ENCODE measurements at regions not wholly inside any gene's neighbourhood (a gene's known extent, or its start where the extent isn't known, plus 50 kb on each side); places are given as distances from the start of the nearest gene placed in this dataset.

DNA sequence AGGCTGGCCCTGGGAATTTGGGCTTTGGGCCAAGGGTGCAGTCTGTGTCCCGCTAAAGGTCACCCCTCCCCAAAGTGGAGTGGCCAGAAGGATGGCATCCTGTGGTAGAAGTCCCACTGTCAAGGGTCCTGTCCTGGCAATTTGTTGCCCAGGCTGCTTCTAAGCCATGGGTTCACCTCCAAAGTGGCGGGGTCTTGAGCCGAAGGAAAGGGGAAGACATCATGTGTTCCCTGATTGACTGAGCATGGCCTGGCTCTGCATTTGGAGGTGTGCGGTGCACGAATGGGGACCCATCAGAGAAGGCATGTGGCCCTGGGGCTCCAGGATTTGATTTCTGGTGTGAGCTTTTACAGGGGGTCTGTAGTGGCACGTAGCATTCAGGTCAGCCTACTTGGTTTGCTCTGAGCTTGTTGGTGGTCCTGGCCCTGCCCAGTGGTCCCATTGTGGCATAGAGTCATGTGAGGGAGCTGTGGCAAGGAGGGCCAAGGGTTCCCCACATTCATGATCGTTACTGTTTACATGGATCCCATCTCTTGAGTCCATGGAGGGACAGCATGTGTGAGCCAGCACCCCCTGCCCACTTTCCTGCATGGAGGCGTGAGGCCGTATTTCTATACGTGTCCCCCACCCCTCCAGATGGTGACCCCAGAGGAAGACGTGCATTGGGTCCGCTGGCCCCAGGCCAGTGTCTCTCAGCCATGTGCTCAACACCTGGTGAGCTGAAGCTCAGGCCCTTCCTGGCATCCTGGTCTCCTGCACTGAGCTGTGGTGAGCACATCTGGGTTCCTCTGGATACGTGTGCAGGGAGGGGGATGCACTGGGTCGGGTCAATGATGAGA lies 225.1 kb downstream of the SNRPN start:
- no peak for DNase-seq (ENCODE audit: low read depth)
- TF ChIP-seq CTCF (conservative IDR thresholded peaks at IDR 0.05; ENCODE audit: low read length), result no peak
- no peak overlapping the region for H3K4me3 ChIP-seq (ENCODE audit: low read length)

- no peak for DNase-seq (ENCODE audit: low read depth)
Measured at GRCh38 chr15:25180606-25181292, 226.0 kb downstream of the SNRPN start.

DNA sequence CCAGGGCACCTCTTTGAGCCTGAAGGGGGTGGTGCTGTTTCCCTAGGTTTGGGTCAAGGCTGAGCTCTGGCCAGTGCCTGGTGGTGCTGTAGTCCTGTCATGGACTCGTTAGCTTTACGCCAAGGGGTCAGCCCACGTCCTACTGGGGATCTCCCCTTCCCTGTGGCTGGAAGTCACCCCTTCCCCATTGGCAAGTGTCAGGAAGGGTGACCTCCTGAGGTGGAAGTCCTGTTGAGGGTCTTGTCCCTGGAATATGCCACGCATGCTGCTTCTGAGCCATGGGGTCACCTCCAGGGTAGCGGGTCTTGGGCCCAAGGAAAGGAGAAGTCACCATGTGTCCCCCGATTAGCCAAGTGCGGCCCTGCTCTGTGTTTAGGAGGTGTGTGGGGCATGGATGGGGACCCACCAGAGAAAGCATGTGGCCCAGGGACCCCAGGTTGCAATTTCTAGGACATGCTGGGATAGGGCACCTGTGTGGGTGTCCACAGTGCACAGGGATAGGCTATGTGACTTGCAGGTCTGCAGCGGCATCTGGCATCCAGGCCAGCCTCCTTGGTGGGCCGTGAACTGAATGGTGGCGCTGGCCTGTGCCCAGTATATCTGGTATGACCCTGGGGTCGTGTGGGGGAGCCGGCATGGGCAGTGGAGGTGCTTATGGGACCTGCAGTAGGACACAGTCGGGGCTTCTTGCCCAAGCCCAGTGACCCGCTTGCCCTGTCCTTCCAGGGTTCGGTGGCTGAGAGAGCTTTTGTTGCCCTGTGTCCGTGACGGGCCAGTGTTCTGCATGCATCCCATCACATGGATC lies 226.7 kb downstream of the SNRPN start:
- no peak overlapping the region for H3K4me3 ChIP-seq (ENCODE audit: low read length)
- no peak for DNase-seq (ENCODE audit: low read depth)
- TF ChIP-seq CTCF (conservative IDR thresholded peaks at IDR 0.05; ENCODE audit: low read length), result no peak

More at GRCh38 chr15:25180606-25181292, 226.0 kb downstream of the SNRPN start:
- no peak overlapping the region for H3K4me3 ChIP-seq (ENCODE audit: low read length)
- no peak for TF ChIP-seq CTCF (conservative IDR thresholded peaks at IDR 0.05; ENCODE audit: low read length)

GRCh38 chr15:25182098-25182478 lies 227.3 kb downstream of the SNRPN start:
- no peak for DNase-seq (ENCODE audit: low read depth)
- TF ChIP-seq CTCF (conservative IDR thresholded peaks at IDR 0.05; ENCODE audit: low read length), result no peak
- no peak overlapping the region for H3K4me3 ChIP-seq (ENCODE audit: low read length)

- DNase-seq (ENCODE audit: low read depth), result no peak
- TF ChIP-seq CTCF (conservative IDR thresholded peaks at IDR 0.05; ENCODE audit: low read length), result no peak
- H3K4me3 ChIP-seq (ENCODE audit: low read length), result no peak overlapping the region
Measured at GRCh38 chr15:25182736-25183445, 228.1 kb downstream of the SNRPN start.

GRCh38 chr15:25183581-25184251 lies 228.9 kb downstream of the SNRPN start:
- TF ChIP-seq CTCF (conservative IDR thresholded peaks at IDR 0.05; ENCODE audit: low read length), result no peak
- H3K4me3 ChIP-seq (ENCODE audit: low read length), result no peak overlapping the region
- no peak for DNase-seq (ENCODE audit: low read depth)
